ENCODE measurements at regions not wholly inside any gene's neighbourhood (a gene's known extent, or its start where the extent isn't known, plus 50 kb on each side); places are given as distances from the start of the nearest gene placed in this dataset.

DNA sequence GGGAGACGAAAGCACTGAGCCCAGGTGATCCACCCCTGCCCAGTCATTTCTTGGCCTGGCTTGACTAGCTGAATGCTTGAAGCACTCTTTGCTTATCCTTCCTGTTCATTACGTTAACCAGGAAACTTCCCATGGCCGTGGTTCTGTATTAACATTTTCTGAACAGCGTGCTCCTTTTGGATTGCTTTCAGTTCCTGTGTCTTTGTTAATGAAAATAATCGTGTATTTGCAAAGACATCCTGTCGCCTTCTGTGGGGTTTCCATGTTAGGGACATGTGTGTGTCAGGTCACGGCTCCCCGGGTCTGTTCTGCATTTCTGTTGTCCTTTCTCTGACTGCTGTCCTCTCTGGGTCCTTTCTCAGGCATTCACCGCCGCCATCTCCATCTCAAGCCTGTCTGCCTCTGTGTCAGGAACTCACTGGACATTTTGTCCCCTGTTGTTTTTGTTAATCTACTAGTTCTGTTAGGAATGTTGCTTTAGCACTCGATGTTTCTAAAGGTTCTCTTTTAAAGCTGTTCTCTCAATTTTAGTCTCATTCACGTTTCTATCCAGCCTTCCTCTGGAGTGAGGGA is 434.1 kb upstream of the HS6ST1 start:
- no peak for DNase-seq (ENCODE audit: low read depth)
- no peak overlapping the region for H3K4me3 ChIP-seq (replicated peaks; ENCODE audit: low read depth, low read length)
- TF ChIP-seq, protein P1, sequence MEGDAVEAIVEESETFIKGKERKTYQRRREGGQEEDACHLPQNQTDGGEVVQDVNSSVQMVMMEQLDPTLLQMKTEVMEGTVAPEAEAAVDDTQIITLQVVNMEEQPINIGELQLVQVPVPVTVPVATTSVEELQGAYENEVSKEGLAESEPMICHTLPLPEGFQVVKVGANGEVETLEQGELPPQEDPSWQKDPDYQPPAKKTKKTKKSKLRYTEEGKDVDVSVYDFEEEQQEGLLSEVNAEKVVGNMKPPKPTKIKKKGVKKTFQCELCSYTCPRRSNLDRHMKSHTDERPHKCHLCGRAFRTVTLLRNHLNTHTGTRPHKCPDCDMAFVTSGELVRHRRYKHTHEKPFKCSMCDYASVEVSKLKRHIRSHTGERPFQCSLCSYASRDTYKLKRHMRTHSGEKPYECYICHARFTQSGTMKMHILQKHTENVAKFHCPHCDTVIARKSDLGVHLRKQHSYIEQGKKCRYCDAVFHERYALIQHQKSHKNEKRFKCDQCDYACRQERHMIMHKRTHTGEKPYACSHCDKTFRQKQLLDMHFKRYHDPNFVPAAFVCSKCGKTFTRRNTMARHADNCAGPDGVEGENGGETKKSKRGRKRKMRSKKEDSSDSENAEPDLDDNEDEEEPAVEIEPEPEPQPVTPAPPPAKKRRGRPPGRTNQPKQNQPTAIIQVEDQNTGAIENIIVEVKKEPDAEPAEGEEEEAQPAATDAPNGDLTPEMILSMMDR (IDR thresholded peaks at IDR 0.05; ENCODE audit: low read length, missing control alignments) = no peak

DNA sequence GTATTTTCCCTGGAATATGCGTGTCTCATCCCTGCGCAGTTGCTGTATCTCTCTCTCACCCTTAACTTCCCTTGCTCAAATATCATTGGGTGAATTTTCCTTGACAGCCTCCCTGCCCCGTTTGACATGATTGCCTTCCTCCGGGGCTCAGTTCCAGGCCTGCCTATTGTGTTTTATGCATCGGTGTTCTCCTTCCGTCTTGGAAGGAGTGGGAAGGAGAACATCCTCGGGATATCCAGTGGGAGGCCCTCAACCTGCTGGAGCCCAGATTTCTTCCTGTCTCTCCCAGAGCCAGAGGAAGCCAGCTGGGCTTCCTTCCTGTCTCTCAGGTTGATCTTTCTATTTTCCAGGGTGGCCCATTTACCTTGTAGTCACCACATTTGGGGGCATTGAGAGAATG is 434.7 kb upstream of the HS6ST1 start:
- TF ChIP-seq, protein P1 (IDR thresholded peaks at IDR 0.05; ENCODE audit: low read length, missing control alignments) = no peak
- DNase-seq (ENCODE audit: low read depth) = no peak

DNA sequence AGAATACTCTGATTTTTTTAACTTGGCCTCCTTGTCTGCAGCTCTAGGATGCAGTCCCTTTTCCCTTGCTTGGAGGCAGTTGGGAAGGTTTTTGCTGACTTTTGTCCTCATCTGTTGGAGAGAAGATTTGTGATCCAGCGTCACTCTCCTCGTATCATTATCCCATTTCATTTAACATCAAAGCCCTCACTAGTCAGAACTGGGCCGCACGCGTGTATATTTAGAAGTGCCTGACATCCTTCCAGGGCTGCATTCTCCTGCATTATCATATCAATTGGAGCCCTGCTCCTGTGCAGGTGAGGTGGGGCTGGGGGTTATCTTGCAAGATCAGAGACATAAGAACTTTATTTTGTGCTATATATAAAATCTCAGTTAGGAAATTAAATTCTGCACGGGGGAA is 435.1 kb upstream of the HS6ST1 start:
- no peak overlapping the region for H3K4me3 ChIP-seq (replicated peaks; ENCODE audit: low read depth, low read length)
- TF ChIP-seq, protein P1 (IDR thresholded peaks at IDR 0.05; ENCODE audit: low read length, missing control alignments) = no peak

More for the DNA sequence above, 434.7 kb upstream of the HS6ST1 start:
- no peak overlapping the region for H3K4me3 ChIP-seq (replicated peaks; ENCODE audit: low read depth, low read length)

DNA sequence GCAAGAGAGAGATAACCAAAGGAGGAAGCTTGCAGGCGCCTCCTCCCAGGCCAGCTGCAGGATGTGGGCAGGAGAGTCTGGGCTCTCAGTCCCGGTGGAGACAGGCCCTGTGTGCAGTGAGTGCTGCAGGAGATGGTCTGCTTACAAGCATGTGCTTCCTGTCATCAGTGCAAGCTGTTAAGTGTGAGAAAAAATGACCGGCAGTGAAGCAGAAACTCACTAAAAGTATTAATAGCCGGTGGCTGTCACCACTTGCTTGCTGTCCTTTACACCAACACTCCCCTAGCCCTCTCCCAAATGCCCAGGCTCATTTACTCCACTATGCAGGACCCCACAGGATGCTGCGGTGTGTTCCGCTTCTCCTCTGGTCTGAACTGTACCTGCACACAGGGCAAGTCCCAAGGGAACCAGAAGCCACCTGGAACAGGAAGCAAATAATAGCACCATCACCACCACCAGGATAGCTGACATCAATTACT is 435.6 kb upstream of the HS6ST1 start:
- no peak overlapping the region for H3K4me3 ChIP-seq (replicated peaks; ENCODE audit: low read depth, low read length)
- peak; percentile 64 for DNase-seq (ENCODE audit: low read depth)
- TF ChIP-seq, protein P1 (IDR thresholded peaks at IDR 0.05; ENCODE audit: low read length, missing control alignments) = no peak

More for the DNA sequence above, 435.1 kb upstream of the HS6ST1 start:
- DNase-seq (ENCODE audit: low read depth) = no peak

DNA sequence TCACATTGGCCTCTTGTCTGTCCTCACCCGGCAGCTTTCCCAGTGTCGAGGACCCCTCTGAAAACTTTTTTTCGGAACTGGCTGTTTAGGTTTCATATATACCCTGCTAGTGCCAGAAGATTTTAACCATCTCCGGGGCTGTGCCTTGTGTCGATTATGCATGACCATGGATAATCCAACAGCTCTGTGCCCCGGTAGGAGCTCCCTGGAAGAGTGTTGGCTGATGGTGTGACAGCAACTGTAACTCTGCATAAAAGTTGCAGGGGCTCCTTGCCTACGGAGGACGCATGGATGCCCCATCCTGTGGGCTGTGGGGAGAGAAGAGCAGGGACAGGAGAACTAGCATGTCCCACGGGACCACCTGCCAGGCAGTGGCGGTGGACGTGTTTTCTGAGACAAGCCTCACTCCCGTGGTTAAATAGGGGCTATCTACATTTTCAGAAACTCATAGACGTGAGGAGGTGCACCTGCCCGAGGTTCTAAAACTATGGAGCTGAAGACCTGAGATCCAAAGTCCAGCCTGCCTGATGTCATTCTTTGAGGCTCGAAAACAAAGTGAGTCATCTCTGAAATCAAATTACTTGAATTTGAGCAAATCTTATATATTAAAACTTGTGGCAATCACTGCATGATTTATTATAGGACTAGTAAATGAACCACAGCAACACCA is 437.2 kb upstream of the HS6ST1 start:
- H3K4me3 ChIP-seq (replicated peaks; ENCODE audit: low read depth, low read length) = no peak overlapping the region
- TF ChIP-seq, protein P1 (IDR thresholded peaks at IDR 0.05; ENCODE audit: low read length, missing control alignments) = no peak
- DNase-seq (ENCODE audit: low read depth) = no peak

DNA sequence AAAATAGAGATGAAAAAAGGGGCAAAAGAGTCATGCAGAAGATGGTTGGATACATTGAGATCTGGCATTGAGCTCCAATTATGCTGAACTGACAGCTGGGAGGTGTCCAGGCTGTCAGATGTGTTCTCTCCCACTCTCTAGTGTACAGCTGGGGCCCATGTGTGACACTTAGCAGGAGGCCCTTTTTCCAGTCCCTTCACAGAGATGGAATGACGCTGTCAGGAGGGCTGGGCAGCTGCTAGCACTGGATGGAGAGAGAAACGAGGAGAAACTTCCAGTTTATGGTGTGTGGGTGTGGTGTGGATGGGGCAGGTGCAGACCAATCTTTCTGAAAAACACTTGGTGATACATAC is 437.7 kb upstream of the HS6ST1 start:
- TF ChIP-seq, protein P1 (IDR thresholded peaks at IDR 0.05; ENCODE audit: low read length, missing control alignments) = no peak
- no peak overlapping the region for H3K4me3 ChIP-seq (replicated peaks; ENCODE audit: low read depth, low read length)
- peak; percentile 39 for DNase-seq (ENCODE audit: low read depth)

DNA sequence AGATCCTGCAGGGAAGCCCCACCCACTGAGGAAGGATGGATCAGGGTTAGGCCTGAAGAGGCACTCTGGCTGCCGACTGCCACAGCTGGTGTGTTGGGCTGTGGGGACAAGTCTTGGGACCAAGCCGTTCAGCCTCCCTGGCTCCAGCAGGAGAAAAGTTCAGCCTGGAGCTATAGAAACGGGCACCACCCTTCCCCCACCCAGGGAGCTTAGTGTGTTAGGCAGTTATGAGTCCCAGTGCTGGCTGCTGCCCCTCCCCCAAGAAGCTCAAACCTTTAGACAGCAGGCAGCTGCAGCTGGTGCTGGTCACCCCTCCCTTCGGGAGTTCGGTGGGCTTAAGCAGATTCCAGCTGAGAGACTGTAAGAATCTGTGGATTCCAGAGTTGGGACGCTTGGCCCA is 447.1 kb upstream of the HS6ST1 start:
- TF ChIP-seq, protein P1 (IDR thresholded peaks at IDR 0.05; ENCODE audit: low read length, missing control alignments) = no peak
- no peak overlapping the region for H3K4me3 ChIP-seq (replicated peaks; ENCODE audit: low read depth, low read length)
- DNase-seq (ENCODE audit: low read depth) = no peak
